ENCODE measurements at regions not wholly inside any gene's neighbourhood (a gene's known extent, or its start where the extent isn't known, plus 50 kb on each side); places are given as distances from the start of the nearest gene placed in this dataset.

DNA sequence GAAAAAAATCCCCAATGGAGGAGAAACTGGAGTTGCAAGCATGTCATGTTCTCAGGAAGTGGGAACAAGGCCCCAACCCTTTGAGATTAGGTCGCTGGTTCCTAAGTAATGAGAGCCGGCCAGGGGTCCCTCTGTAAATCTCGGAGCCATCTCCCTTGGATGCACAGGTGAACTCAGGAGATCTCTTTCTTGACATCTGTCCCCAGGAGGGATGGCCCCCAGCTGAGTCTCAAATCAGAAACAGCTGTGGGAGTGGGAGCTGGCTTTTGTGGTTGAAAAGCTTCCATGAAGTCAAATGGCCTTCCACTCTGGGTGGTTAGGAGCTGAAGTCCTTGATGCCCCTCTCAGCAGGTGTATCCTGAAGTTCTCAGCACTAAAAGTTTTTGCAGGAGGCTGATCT is 257.1 kb downstream of the BMP7 start:
- no peak overlapping the region for H4K91ac ChIP-seq (ENCODE audit: insufficient read length, low read depth, low read length)
- Mint-ChIP-seq H3K27me3 (ENCODE audit: low read depth) (peaks cover 81% of the 10 kb centered on the region), H3K9me3 (no peaks in the 10 kb centered on the region), H3K36me3 (ENCODE audit: insufficient read depth in 1 of 3, low read depth in 3 of 3) (no peaks in the 10 kb centered on the region), H3K27ac (no peak overlapping the region), H3K4me3 (no peak overlapping the region), H3K4me1 (peaks cover 12 to 22% of the 10 kb centered on the region in 2 experiments)
- no peak overlapping the region for H3K14ac ChIP-seq (ENCODE audit: insufficient read depth, low read length)
- H2AFZ ChIP-seq (ENCODE audit: low read length), result no peak overlapping the region
- H4K20me1 ChIP-seq (ENCODE audit: control insufficient read depth, insufficient read depth, insufficient read length), result no peaks in the 10 kb centered on the region
- H3K23ac ChIP-seq (ENCODE audit: insufficient read length, low read depth, low read length), result no peak overlapping the region
- no peak overlapping the region for H3K27ac ChIP-seq (ENCODE audit: insufficient read length, low read depth, low read length)
- no peak overlapping the region for H3K4me2 ChIP-seq (ENCODE audit: insufficient read depth, insufficient read length, low read length)
- WGBS (ENCODE audit: extremely low coverage, insufficient read length, low lambda C conversion rate), result no CpG with 5 or more reads among the region's 3 CpGs
- H2BK5ac ChIP-seq (ENCODE audit: insufficient read length, low read length), result no peak overlapping the region
- no peaks in the 10 kb centered on the region for H3K9me3 ChIP-seq (ENCODE audit: control insufficient read depth, low read depth, low read length)
- H2AK5ac ChIP-seq (ENCODE audit: insufficient read length, low read length), result no peak overlapping the region
- no peaks in the 10 kb centered on the region for H3K23me2 ChIP-seq (ENCODE audit: insufficient read length, low read depth, low read length, poor library complexity, severe bottlenecking)
- TF ChIP-seq, protein P1, sequence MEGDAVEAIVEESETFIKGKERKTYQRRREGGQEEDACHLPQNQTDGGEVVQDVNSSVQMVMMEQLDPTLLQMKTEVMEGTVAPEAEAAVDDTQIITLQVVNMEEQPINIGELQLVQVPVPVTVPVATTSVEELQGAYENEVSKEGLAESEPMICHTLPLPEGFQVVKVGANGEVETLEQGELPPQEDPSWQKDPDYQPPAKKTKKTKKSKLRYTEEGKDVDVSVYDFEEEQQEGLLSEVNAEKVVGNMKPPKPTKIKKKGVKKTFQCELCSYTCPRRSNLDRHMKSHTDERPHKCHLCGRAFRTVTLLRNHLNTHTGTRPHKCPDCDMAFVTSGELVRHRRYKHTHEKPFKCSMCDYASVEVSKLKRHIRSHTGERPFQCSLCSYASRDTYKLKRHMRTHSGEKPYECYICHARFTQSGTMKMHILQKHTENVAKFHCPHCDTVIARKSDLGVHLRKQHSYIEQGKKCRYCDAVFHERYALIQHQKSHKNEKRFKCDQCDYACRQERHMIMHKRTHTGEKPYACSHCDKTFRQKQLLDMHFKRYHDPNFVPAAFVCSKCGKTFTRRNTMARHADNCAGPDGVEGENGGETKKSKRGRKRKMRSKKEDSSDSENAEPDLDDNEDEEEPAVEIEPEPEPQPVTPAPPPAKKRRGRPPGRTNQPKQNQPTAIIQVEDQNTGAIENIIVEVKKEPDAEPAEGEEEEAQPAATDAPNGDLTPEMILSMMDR (conservative IDR thresholded peaks at IDR 0.05), result no peak
- H4K5ac ChIP-seq (ENCODE audit: insufficient read length, low read depth, low read length), result no peak overlapping the region
- H3K79me1 ChIP-seq (ENCODE audit: insufficient read depth, low read depth, low read length, poor library complexity, severe bottlenecking), result no peaks in the 10 kb centered on the region
- no peak overlapping the region for H3T11ph ChIP-seq (ENCODE audit: low read length)
- H3K56ac ChIP-seq (ENCODE audit: insufficient read length, low read depth, low read length), result no peak overlapping the region
- H3K18ac ChIP-seq (ENCODE audit: insufficient read length, low read depth, low read length), result no peak overlapping the region
- no peak overlapping the region for H2BK20ac ChIP-seq (ENCODE audit: low read depth, low read length, poor library complexity, severe bottlenecking)
- no peak overlapping the region for H2BK120ac ChIP-seq (ENCODE audit: low read depth, low read length, poor library complexity, severe bottlenecking)
- no peaks in the 10 kb centered on the region for H3K27me3 ChIP-seq (ENCODE audit: insufficient read depth, low read length)
- no peak overlapping the region for H3K4ac ChIP-seq (ENCODE audit: low read depth, low read length)
- H3K9ac ChIP-seq (ENCODE audit: extremely low read depth, insufficient read length, low read length), result no peak overlapping the region
- no peak overlapping the region for H2BK12ac ChIP-seq (ENCODE audit: insufficient read length, low read depth, low read length)
- H3K4me1 ChIP-seq (ENCODE audit: insufficient read depth, low read length), result no peaks in the 10 kb centered on the region; the same call in 1 of the 2 replicates
- no peak overlapping the region for H2BK15ac ChIP-seq (ENCODE audit: low read depth, low read length)
- H4K8ac ChIP-seq (replicated peaks; ENCODE audit: insufficient read length, low read depth, low read length), result no peak overlapping the region
- no peak for DNase-seq
- no peaks in the 10 kb centered on the region for H3K79me2 ChIP-seq (ENCODE audit: insufficient read depth, low read length)
